ENCODE measurements at regions not wholly inside any gene's neighbourhood (a gene's known extent, or its start where the extent isn't known, plus 50 kb on each side); places are given as distances from the start of the nearest gene placed in this dataset.

DNA sequence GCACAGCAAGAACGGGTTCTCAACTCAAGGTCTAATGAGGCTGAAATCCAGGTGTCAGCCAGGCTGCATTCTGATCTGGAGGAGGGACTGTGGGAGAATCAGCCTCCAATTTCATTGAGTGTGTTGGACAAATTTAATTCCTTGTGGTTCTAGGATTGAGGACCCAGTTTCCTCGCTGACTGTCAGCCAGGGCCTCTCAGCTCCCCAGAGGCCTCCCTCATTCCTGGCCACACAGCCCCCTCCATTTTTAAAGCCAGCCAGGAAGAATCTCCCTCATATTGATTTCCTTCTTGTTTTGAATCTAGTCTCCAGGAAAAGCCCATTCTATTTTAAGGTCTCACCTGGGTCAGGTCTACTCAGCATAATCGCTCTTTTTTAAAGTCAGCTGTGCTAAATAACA, 73.7 kb upstream of the ARMC2 start:
- DNase-seq (ENCODE audit: insufficient read length, low spot score) (no peak), FAIRE-seq (no peak)
- TF ChIP-seq TAF1 (IDR thresholded peaks at IDR 0.05; ENCODE audit: low read depth, low read length) (no peak), SPI1 (IDR thresholded peaks at IDR 0.05; ENCODE audit: low read depth, low read length) (no peak), POU2F2 (IDR thresholded peaks at IDR 0.05; ENCODE audit: low read depth, low read length) (no peak), PAX5 (IDR thresholded peaks at IDR 0.05; ENCODE audit: insufficient read depth, low read length, severe bottlenecking) (no peak), POLR2A (IDR thresholded peaks at IDR 0.05; ENCODE audit: low read depth, low read length) (no peak), POLR2AphosphoS5 (IDR thresholded peaks at IDR 0.05; ENCODE audit: low read depth, low read length) (no peak)

DNA sequence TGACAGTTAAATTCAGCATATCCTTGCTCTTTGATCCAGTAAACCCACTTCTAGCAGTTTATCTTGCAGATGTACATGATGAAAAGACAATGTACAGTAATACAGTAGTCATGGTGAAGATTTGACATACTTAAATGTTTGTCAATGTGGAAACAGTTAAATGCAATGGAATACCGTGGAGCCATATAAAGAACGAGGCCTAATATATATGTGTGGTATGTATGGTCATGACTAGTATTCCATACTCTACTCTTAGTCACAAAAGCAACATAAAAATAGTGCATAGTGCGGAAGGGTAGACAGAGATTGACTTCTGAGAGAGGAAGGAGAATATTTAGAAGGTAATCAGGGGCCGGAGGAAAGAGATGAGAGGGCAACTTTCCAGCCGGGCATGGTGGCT, 70.7 kb upstream of the ARMC2 start:
- no peak for FAIRE-seq
- TF ChIP-seq POLR2AphosphoS5 (IDR thresholded peaks at IDR 0.05; ENCODE audit: low read depth, low read length), result no peak
- TF ChIP-seq PAX5 (IDR thresholded peaks at IDR 0.05; ENCODE audit: insufficient read depth, low read length, severe bottlenecking), result no peak
- no peak for TF ChIP-seq TAF1 (IDR thresholded peaks at IDR 0.05; ENCODE audit: low read depth, low read length)
- TF ChIP-seq SPI1 (IDR thresholded peaks at IDR 0.05; ENCODE audit: low read depth, low read length), result no peak
- no peak for TF ChIP-seq POU2F2 (IDR thresholded peaks at IDR 0.05; ENCODE audit: low read depth, low read length)
- TF ChIP-seq POLR2A (IDR thresholded peaks at IDR 0.05; ENCODE audit: low read depth, low read length), result no peak

DNA sequence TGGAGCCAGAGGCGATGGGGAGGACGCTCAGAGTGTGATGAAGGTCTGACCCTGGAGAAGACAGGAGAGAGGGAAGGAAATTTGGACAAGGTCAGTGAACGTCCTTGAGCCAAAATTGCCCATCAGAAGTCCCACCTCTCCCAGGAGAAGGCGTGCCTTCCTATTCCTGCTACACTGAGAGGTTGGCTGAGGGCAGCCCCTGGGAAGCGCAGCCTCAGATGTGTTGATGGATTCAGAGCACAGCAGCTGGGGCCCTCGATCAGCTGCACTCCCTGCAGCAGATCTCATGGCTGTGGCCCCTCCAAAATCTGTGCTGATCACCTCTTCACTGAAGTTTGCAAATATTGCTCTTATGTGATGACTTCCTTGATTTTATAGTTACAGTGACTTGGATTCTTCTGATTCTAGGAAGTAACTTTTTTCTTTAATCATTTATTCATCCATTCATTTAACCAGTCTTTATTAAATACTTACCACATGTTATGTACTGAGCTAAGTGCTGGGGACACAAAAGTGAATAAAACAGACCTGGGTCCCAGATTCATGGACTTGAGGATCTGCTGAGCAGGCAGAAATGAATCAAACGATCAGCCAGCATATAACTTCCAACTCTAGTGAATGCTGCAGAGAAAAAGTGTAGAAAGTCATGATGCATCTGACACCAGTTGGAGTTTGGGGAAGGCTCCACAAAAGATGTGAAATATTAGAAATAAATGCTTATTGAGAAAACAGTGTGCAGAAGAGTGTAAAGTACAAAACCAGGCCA, 69.6 kb upstream of the ARMC2 start:
- FAIRE-seq, result no peak
- no peak for DNase-seq (ENCODE audit: insufficient read length, low spot score)
- no peak for TF ChIP-seq POLR2AphosphoS5 (IDR thresholded peaks at IDR 0.05; ENCODE audit: low read depth, low read length)
- TF ChIP-seq POU2F2 (IDR thresholded peaks at IDR 0.05; ENCODE audit: low read depth, low read length), result no peak
- TF ChIP-seq TAF1 (IDR thresholded peaks at IDR 0.05; ENCODE audit: low read depth, low read length), result no peak
- no peak for TF ChIP-seq POLR2A (IDR thresholded peaks at IDR 0.05; ENCODE audit: low read depth, low read length)
- TF ChIP-seq PAX5 (IDR thresholded peaks at IDR 0.05; ENCODE audit: insufficient read depth, low read length, severe bottlenecking), result no peak
- TF ChIP-seq SPI1 (IDR thresholded peaks at IDR 0.05; ENCODE audit: low read depth, low read length), result no peak

More for the DNA sequence above, 70.7 kb upstream of the ARMC2 start:
- no peak for DNase-seq (ENCODE audit: insufficient read length, low spot score)

DNA sequence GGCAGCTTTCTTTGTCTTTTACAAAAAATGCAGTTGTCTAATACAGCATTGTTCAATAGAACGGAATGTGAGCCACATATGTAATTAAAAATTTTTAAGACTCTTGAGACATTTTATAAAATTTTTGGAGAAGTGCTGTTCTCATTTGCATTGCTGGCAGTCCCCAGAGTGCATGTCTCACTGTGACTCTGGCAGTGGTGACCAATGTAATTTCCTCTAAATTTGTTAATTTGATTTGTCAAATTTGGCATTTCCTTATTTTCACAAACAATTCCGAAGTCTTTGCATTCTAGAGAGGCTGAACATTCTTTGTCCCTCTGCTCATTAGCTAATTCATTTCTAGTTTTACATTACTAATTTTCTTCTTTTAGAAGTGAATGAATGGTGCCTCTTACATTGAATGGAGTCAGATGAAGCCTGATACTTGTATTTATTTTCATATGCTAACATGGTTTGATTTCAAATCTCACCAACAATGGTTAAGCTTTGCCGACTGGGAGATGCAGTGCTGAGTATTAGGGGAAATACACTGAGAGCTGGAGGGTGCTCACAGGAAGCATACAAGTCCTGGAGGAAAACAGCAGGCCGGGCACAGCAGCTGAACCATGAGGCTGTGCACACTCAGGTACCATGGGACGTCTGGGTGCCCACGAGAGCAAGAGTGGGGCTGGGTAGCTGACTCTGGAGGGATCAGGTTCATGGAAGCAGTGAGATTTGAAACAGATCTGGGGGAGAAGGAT, 68.5 kb upstream of the ARMC2 start:
- FAIRE-seq, result no peak
- TF ChIP-seq TAF1 (IDR thresholded peaks at IDR 0.05; ENCODE audit: low read depth, low read length) (no peak), POLR2A (IDR thresholded peaks at IDR 0.05; ENCODE audit: low read depth, low read length) (no peak), SPI1 (IDR thresholded peaks at IDR 0.05; ENCODE audit: low read depth, low read length) (no peak), POLR2AphosphoS5 (IDR thresholded peaks at IDR 0.05; ENCODE audit: low read depth, low read length) (no peak)
- no peak for DNase-seq (ENCODE audit: insufficient read length, low spot score)

DNA sequence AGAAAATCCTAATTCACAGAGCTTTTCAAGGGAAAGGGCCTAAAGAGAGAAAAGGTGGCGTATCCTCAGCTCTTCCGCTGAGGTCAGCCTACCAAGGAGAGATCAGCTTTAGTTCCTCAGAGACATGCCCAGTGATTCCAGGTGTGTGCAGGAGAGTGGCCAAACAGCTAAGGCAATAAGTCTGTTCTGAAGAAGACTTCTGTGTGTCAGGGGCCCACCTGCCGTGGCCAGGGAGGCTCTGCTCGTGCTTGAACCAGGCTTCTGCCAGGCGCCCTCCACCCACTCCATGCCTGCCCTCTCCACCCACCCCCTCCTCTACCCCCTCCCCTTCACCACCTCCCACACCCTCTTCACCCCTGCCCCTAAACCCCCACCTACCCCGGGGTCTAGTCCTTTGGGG, 67.4 kb upstream of the ARMC2 start:
- TF ChIP-seq POLR2A (IDR thresholded peaks at IDR 0.05; ENCODE audit: low read depth, low read length), result no peak
- no peak for TF ChIP-seq POU2F2 (IDR thresholded peaks at IDR 0.05; ENCODE audit: low read depth, low read length)
- TF ChIP-seq TAF1 (IDR thresholded peaks at IDR 0.05; ENCODE audit: low read depth, low read length), result no peak
- no peak for TF ChIP-seq SPI1 (IDR thresholded peaks at IDR 0.05; ENCODE audit: low read depth, low read length)
- no peak for TF ChIP-seq PAX5 (IDR thresholded peaks at IDR 0.05; ENCODE audit: insufficient read depth, low read length, severe bottlenecking)
- no peak for TF ChIP-seq POLR2AphosphoS5 (IDR thresholded peaks at IDR 0.05; ENCODE audit: low read depth, low read length)
- DNase-seq (ENCODE audit: insufficient read length, low spot score), result no peak
- no peak for FAIRE-seq

DNA sequence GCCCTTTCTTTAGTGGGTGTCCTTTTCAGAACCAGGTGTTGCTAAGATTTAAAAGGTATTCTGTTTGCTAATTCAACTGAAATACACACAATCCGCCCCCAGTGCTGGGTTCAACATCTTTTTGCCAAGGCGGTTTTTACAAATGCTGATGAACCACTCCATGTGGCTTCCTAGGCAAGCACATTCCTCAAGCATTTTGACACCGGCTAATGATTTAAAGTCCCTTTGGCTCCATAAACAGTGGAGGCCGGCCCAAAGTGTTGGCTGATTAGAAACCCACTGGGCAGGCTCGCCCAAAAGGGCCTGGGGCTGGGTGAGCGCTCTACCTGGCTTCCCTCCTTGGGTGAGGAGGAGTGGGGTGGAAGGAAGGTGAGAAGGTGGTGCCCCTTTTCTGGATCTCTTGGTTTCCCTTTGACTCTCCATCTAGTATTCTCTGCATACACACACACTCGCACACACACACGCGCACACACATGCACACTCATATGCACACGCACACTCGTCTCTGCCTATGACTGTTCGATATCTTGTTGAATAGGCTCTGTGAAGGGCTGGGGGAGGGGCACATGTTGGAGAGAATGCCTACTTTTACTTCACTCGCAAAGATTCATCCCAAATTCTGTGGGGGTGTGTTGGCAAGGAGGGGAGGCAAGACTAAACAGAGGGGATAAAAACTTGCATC, 66.7 kb upstream of the ARMC2 start:
- FAIRE-seq, result no peak
- no peak for DNase-seq (ENCODE audit: insufficient read length, low spot score)
- no peak for TF ChIP-seq POLR2AphosphoS5 (IDR thresholded peaks at IDR 0.05; ENCODE audit: low read depth, low read length)

DNA sequence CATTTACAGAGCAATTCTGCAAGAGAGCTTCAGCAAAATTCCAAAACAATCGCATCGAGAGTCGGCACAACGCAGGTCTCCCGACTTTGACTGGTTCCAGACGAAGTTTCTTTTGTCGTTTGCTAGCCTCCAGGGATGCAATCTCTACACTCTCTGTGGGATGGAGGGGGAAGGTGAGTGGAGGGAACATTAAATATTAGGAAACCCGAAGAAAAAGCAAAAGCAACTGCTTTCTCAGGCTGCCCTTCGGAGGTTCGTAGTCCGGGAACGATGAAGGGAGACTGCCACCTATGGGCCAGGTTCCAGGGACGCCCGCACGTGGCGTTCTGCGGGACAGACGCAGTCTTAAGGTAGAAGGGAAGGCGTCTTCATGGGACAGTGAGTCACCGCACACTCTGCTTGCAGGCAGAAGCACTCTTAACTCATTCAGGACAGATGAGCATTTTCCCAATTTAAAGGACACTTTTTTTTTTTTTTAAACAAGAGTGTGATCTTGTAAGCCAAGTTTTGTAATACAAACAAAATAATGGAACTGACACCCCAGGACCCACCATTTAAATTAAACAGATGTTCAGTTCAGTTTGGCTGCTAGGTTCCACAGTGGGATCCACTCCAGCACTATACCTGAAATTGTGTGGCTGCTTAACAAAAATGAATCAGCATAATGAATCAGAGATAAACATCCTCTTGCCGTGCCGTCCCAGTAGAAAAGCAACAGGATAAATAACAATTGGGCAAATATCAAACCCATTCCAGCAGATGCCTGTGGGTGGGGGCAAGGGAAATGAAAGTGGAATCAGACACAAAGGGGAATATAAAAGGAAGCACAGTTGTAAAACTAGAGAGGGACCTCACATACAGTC, 65.8 kb upstream of the ARMC2 start:
- FAIRE-seq (peak; percentile 26), DNase-seq (ENCODE audit: insufficient read length, low spot score) (peak; percentile 54)
- no peak for TF ChIP-seq PAX5 (IDR thresholded peaks at IDR 0.05; ENCODE audit: insufficient read depth, low read length, severe bottlenecking)
- TF ChIP-seq TAF1 (IDR thresholded peaks at IDR 0.05; ENCODE audit: low read depth, low read length), result no peak
- no peak for TF ChIP-seq SPI1 (IDR thresholded peaks at IDR 0.05; ENCODE audit: low read depth, low read length)
- no peak for TF ChIP-seq POU2F2 (IDR thresholded peaks at IDR 0.05; ENCODE audit: low read depth, low read length)
- no peak for TF ChIP-seq POLR2A (IDR thresholded peaks at IDR 0.05; ENCODE audit: low read depth, low read length)
- TF ChIP-seq POLR2AphosphoS5 (IDR thresholded peaks at IDR 0.05; ENCODE audit: low read depth, low read length), result no peak

DNA sequence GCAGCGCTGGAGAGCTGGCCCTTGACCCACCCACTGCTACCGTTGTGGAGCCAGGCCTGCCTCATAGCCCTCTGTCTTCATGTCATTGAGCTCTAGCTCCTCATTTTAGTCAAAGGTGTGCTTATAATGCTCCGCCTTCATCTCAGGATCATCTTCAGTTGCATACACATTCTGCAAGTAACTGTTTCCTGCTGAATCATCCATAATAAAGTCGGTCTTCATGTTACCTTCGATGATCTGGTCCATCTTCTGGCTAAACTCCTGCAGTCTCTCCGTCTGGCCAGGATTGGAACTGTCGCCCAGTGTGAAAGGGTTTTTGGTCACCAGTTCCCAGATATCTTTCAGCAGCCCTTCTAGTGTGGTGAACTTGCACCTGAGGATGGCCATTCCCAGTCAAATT, 62.6 kb upstream of the ARMC2 start:
- FAIRE-seq, result no peak
- DNase-seq (ENCODE audit: insufficient read length, low spot score), result no peak
- TF ChIP-seq PAX5 (IDR thresholded peaks at IDR 0.05; ENCODE audit: insufficient read depth, low read length, severe bottlenecking) (no peak), POLR2A (IDR thresholded peaks at IDR 0.05; ENCODE audit: low read depth, low read length) (no peak), POU2F2 (IDR thresholded peaks at IDR 0.05; ENCODE audit: low read depth, low read length) (no peak), POLR2AphosphoS5 (IDR thresholded peaks at IDR 0.05; ENCODE audit: low read depth, low read length) (no peak), SPI1 (IDR thresholded peaks at IDR 0.05; ENCODE audit: low read depth, low read length) (no peak), TAF1 (IDR thresholded peaks at IDR 0.05; ENCODE audit: low read depth, low read length) (no peak)

DNA sequence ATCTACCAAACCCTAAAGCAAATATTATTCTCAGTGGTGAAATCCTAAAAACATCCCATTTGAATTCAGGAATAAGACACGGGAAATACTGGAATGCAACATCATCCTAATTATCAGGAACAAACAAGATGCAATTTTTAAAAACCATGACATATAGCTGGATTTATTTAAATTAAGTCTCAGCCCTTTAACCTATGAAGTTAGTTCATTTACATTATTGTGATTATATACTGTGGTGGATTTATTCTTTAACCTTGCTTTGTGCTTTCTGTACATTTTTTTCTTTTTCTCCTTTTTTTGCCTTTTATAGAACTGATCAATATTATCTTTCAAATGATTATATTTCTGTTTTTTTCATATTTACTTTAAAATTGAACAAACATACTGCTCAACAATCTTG, 59.8 kb upstream of the ARMC2 start:
- TF ChIP-seq POLR2A (IDR thresholded peaks at IDR 0.05; ENCODE audit: low read depth, low read length), result no peak
- TF ChIP-seq PAX5 (IDR thresholded peaks at IDR 0.05; ENCODE audit: insufficient read depth, low read length, severe bottlenecking), result no peak
- no peak for TF ChIP-seq POU2F2 (IDR thresholded peaks at IDR 0.05; ENCODE audit: low read depth, low read length)
- TF ChIP-seq SPI1 (IDR thresholded peaks at IDR 0.05; ENCODE audit: low read depth, low read length), result no peak
- no peak for TF ChIP-seq TAF1 (IDR thresholded peaks at IDR 0.05; ENCODE audit: low read depth, low read length)
- no peak for TF ChIP-seq POLR2AphosphoS5 (IDR thresholded peaks at IDR 0.05; ENCODE audit: low read depth, low read length)
- DNase-seq (ENCODE audit: insufficient read length, low spot score), result no peak
- FAIRE-seq, result no peak

All from GM12891 (cell line).